ENCODE measurements at regions not wholly inside any gene's neighbourhood (a gene's known extent, or its start where the extent isn't known, plus 50 kb on each side); places are given as distances from the start of the nearest gene placed in this dataset.

DNA sequence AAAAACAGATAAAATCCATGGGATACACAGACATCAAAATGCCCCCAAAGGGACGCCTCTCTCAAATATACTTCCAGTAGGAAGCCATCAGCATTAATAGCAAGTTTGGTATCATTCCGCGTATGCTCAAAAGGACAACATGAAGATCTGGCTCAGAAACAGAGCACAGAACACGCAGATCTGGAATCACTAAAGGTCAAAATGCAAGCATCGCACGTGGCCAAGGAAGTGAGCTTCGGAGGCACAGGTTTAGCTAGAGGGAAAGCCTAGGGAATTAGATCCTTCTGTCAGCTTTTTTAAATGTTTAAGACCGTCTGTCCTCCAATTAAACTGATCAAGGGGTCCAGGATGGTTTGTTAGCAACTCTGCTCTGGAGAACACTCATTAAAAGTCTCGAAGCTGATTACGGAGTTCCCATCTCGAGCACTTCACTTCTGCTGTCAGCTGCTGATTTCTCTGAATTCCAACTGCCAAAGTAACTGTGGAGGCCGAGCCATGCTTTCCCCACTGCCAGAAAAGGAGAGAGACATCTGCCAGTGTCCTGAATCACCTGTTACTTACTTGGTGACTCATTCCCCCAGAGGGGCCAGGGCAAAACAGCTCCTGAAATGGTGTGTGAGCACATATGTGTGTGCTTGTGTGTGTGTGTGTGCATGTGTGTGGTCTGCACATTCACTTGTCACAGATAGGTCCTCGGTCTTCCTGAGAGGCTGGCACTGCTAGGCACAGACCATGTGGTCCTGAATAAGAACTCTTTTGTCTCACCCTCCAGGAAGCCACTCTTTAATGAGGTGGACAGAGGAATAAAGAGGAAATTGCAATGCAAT lies 177.7 kb upstream of the PPARGC1A start:
- peak in 4 of 56 donors; percentile 3 to 40 (median 18) for DNase-seq

DNA sequence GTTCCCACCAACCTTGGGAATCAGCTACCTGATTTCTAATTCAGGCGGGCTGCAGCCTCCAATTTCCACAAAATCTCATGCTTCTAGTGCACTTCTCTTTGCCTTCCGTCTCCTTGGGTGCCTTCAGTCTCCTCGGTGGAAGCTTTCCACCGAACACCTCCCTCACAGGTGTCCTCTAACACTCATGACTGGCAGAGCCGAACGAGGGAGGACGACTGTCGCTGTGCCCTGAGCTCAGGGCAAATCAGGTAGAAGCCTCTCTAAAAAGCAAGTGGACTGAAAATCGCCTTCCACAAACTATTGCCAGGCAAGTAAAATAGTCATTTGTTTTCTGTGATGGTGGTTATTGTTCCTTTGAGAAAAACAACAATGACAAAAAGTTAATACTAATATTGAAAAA lies 176.1 kb upstream of the PPARGC1A start:
- DNase-seq: no peak

DNA sequence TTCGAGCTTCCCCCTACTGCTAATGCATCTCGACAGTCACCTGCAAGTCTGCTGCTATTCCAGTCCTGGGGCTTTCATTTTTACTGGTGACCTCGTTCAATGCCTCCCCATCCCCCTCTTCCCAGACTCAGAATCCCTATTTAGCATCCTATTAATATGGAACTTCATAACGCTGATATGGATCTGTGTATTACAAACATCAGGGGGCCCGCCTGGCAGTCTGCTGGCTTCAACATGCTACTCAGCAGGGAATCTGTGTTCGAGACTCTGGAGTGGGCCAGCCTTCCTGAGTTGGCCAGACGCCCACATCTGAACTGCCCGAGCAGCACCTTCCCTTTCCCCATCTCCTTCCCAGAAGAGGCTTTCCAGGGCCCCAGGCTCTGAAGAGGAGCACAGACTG lies 173.9 kb upstream of the PPARGC1A start:
- DNase-seq: no peak

GRCh38 chr4:24060932-24061331 lies 171.1 kb upstream of the PPARGC1A start:
- no peak for DNase-seq

DNA sequence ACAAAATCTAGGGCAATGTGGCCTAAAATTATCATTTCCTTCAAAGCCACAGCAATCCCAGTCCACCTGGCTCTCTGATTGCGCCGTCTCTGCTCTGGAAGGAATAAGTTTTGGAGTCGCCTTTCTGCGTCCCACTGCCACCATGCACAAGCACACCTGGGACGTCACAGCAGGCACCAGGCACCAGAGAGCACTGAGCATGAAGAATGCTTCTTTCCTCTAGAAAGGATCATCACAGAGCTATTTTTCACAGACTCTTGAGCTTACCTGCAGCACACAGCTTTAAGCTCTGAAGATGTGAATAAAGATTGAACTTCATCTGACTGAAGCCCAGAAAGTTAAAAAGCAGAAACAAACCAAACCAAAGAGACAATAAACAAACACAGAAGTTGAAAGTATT lies 170.0 kb upstream of the PPARGC1A start:
- no peak for DNase-seq

DNA sequence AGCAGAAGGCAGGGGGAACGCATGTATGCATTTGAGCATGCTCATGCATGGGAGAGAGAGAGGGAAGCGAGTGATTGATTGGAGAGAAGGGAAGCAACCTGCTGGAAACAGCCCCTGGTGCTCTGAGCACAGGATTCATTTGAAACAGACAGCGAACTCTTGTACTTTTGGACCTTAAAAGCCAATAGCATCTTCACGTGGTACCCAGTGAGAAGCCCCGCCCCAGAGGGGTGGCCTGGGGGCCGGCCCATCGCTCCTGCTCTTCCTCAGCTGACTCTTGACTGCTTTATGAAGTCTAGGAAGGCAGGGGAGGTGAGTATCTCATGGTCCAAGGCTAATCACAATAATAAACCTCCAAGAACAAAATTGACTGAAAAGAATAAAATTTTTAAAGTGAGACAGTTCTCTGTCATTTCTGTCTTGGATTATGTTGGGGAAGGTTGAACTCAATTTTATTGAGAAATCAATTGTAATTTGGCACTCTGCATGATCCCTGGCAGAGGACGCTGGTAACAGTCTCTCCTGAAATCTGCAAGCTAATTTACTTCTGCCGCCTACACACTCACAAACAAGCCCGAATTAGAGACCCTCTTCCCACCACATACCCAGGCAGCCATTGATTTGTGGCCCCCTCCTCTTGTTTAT lies 168.2 kb upstream of the PPARGC1A start:
- DNase-seq: no peak

GRCh38 chr4:24056289-24056688 lies 166.4 kb upstream of the PPARGC1A start:
- no peak for DNase-seq

DNA sequence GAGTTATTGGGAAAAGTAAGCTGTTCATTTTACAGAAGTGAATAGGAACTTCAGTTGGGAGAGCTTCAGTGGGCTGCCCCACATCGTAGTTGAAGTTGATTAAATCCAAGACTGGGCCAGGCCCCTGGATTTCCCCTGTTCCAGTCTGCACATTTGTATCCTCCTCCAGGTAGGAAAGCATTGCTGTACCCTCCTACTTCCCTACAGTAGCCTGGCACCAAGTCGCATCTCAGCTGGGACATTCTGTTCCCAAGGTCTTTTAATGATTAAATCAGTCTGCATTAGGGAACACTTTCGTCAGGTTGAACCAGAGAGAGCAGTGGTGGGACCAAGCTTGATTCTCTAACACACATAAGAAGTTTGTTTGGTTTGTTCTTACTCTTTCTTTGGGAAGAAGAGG lies 165.8 kb upstream of the PPARGC1A start:
- no peak for DNase-seq

GRCh38 chr4:24054910-24055309 lies 165.1 kb upstream of the PPARGC1A start:
- no peak for DNase-seq

DNA sequence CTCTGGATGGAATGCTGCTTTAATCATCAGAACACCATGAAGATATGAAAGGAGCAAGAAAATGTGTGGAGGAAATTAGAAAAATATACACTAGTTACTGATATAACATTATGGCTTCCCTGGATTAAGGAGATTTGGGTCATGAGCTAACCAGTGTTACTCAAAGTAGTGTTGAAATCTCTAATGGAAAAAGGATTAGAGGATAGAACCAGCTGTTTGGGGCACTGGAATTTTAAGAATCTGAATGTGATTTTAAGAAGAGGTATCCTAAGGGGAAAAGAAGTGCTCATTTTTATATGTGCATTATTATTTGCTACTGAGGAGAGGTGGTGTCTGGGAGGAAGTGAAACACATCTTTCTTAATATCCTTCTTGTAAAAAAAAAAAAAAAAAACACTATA lies 164.1 kb upstream of the PPARGC1A start:
- DNase-seq: no peak

DNA sequence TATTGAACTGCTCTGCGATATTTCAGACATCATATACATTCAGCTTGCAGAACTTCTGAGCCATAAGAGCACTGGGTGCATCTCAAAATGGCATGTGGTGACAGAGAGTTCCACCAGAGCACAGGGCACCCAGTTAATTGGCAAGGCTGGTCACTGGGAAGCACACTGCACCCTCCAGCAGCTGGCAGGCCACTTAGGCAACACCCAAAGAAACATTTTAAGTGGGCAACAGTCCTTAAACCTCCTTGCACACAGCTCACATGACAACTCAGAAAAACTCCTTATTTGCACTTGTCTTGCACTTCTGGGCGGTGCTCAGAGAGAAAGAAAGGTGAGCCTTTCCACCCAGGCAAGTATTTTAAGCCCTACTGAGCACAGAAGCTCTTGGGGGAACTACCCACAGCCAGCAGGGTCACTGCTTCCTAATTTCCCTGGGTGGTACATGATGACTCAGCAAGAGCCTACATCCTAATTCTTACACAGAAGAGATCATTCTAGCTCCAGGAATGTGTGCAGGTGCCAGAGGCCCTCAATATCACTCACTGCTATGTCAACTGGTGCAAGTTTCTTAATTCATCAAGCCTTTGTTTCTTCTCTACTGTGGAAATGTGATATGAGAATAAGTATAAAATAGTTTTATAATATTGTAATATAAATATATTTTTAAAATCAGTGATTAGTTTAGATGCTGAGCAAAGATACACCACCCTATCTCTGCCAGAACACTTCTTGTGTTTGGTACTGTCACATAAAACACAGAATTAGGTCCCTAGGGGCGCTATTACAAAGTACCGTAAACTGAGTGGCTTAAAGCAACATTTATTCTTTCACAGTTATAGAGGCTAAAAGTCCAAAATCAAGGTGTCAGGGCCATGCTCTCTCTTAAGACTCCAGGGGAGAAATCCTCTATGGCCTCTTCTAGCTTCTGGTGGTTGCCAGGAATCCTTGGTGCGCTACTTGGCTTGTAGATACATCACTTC lies 155.1 kb upstream of the PPARGC1A start:
- DNase-seq: no peak

GRCh38 chr4:24042094-24042493 lies 152.2 kb upstream of the PPARGC1A start:
- no peak for DNase-seq

- DNase-seq: no peak
Measured at GRCh38 chr4:24040811-24041210, 151.0 kb upstream of the PPARGC1A start.

- DNase-seq: no peak
Measured at GRCh38 chr4:24033626-24034025, 143.8 kb upstream of the PPARGC1A start.

DNA sequence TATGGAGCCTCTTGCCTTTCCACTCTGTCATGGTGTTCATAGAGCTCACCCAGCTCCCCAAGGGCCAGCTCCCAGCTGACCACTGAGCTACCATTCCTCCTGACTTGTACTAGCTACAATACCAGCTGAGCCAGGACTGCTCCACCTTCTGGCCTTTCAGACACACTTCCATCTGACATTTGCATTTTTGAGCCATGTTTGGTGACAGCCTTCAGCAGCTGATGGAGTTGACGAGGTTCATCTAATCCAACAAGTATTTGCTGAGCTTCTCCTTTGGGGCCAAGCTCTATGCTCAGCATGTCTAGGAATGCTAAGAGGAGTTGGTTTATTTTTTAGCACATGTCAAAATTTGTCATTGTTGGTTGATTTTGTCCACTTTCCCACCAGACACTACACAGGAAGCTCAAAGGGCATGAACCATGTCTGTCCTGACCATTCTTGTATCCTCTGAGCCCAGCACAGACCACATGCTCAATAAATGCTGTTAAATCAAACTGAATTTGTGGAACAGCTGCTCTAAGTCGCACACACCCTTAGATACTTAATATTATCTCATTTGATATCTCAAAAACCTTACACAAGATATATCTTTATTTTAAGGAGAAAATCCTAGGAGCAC lies 142.6 kb upstream of the PPARGC1A start:
- no peak for DNase-seq

DNA sequence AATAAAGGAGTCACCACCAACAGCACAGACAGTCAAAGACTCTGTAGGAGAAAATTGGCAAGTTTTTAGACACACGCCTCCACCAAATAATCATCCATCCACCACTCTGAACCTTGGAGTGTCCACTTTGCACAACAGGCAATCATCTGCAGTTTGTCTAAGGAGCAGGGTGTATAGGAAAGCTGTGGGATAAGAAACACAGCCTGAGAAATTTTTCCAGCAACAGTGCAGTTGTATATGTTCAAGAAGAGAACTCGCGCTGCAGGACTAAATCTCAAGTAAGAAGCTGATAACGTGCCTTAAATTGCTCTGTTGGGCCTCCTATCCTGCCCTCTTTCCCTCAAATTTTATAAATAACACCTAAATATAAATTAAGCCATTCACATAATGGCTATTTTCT lies 136.7 kb upstream of the PPARGC1A start:
- DNase-seq: no peak

DNA sequence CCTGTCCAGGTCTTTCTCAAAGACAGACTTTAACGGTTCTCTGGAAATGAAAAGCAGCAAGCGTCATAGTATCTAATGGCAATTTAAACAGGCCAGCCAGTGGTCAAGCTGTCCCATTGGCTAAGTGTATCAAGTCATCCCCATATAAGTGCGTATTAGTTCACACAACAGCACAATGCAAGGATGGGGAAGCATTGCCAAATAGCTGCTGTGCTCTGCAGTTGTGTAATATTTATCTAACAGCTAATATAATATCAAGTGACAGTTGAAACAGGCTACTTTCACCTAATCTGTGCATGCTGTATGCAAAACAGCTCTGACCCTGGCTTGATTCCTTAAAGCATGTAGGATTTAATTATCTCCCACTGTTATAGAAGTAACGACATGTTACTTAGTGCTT lies 134.8 kb upstream of the PPARGC1A start:
- no peak for DNase-seq

- DNase-seq: no peak
Measured at GRCh38 chr4:24024157-24024556, 134.3 kb upstream of the PPARGC1A start.

DNA sequence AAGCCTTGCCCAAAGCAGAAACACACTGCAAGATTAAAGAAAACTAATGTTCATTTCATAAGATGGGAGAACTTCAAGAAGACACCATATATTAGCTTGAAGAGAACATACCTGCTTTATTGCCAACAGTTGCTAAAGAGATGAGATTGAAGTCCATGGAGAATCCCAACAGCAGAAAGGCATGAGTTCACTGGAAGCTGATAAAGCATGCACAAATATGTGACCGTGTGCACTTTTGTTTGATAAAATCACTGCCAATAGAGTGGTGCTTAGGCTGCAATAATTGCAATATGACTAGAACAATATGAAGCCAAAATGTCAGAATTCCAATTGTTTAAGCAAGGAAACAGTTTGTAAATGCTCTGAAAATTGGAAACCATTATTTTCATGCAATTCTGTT lies 125.9 kb upstream of the PPARGC1A start:
- DNase-seq: no peak

DNA sequence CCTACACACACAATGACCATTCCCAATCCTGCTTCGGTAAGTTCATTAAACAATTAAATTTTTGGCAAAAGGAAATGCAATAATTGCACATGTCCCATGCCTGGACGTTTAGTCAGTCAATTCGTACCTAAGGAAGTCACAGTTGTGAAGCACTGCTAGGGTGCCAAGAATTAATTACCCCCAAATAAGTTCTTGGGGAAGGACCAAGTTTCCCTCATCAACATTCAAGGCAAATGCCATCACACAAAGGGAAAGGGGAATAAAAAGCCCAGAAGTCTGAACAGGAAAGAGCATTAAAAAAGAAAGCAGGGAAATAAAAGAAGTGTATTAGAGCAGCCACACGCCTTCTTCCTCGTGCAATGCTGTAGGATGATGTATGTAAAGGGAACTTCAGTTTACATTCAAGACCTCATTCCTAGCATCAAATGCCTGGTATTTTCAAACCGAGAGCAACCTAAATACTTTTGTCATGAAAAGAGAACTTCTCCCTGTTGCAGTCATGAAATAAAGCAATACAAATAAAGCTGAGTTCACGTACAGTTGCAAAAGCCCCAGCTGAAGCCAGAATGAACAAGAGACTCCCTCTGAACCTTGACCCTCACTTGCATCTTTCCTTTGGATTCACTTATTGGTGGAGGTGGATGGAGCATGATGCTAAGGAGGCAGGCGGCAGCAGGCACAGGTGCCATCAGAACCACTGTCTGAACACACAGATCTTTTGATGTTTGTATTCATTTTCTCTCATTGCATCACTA lies 124.0 kb upstream of the PPARGC1A start:
- DNase-seq: peak in 1 of 56 donors; percentile 1

DNA sequence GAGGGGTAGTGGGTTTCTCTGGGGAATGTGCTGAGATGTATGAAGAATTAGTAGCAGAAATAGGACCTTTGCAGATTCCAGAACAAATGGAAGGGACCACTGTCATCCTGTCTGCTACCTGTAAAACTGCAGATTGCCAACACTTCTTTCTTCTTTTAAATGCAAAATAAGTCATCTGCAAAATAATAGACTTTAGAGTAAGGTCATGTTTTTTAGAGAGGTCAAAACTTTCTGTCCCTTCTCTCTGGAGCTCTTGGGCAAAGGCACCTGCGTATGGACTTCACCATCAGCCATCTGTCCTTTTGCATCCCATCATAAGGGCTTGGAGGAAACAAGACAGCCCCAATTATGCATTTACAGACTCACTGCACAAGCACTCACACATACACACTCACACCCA lies 121.1 kb upstream of the PPARGC1A start:
- no peak for DNase-seq

Data from amygdala (tissue), 56 donors.